GM23338 (cell line): ENCODE measurements at regions not wholly inside any gene's neighbourhood (a gene's known extent, or its start where the extent isn't known, plus 50 kb on each side); places are given as distances from the start of the nearest gene placed in this dataset.
A peak's percentile ranks its signal among the peaks of the same experiment; 100 is the strongest.

Experiments used
- ATAC-seq: fragments of 200-7000 bp; cut with Tn5 transposase; 3 replicates; pipeline ENCODE4 v1.9.1; 2020
- DNase-seq: peaks from one replicate; pipeline ENCODE4 v3.0.0-alpha.2; 2015; ENCODE audit warnings: low spot score
- H2AFZ ChIP-seq: fragments of 200-600 bp; sonication (generic); 2 replicates; pipeline ENCODE4 v1.8.0; 2016; ENCODE audit warnings: antibody characterized with exemption, mild to moderate bottlenecking, moderate library complexity
- H3F3A ChIP-seq: fragments of 200-600 bp; sonication (generic); replicated peaks from 2 replicates; pipeline ENCODE4 v1.8.0; 2017; ENCODE audit warnings: antibody characterized with exemption, mixed run types, low read depth
- H3K27ac ChIP-seq: fragments of 200-600 bp; sonication (generic); 2 replicates; pipeline ENCODE4 v1.6.1; 2016; ENCODE audit warnings: low read depth
- H3K27me3 ChIP-seq: fragments of 200-600 bp; sonication (generic); 2 replicates; pipeline ENCODE4 v1.8.0; 2016; ENCODE audit warnings: mild to moderate bottlenecking, mixed run types, moderate library complexity; ENCODE audit not compliant: insufficient read depth
- H3K36me3 ChIP-seq: fragments of 200-600 bp; sonication (generic); 2 replicates; pipeline ENCODE4 v1.8.0; 2016; ENCODE audit warnings: mild to moderate bottlenecking; ENCODE audit not compliant: insufficient read depth
- H3K4me1 ChIP-seq: fragments of 200-600 bp; sonication (generic); 2 replicates; pipeline ENCODE4 v1.8.0; 2016; ENCODE audit warnings: mild to moderate bottlenecking, moderate library complexity; ENCODE audit not compliant: insufficient read depth
- H3K4me2 ChIP-seq: fragments of 200-600 bp; sonication (generic); 2 replicates; pipeline ENCODE4 v1.7.1; 2017; ENCODE audit warnings: mixed run types
- H3K4me3 ChIP-seq: fragments of 200-600 bp; sonication (generic); 2 replicates; pipeline ENCODE4 v1.6.1; 2016; ENCODE audit warnings: mixed run types
- H3K79me2 ChIP-seq: fragments of 200-600 bp; sonication (generic); replicated peaks from 2 replicates; pipeline ENCODE4 v1.8.0; 2017; ENCODE audit warnings: mild to moderate bottlenecking; ENCODE audit not compliant: insufficient read depth
- H3K9me2 ChIP-seq: fragments of 200-600 bp; sonication (generic); 2 replicates; pipeline ENCODE4 v1.8.0; 2017; ENCODE audit not compliant: insufficient read depth
- H4K20me1 ChIP-seq: fragments of 200-600 bp; sonication (generic); replicated peaks from 2 replicates; pipeline ENCODE4 v1.8.0; 2017; ENCODE audit warnings: mild to moderate bottlenecking; ENCODE audit not compliant: insufficient read depth
- H3K27ac Mint-ChIP-seq: 2 replicates; pipeline ENCODE4 v1.8.0; 2020; ENCODE audit warnings: inconsistent platforms, mild to moderate bottlenecking, moderate library complexity, mixed read lengths
- H3K27me3 Mint-ChIP-seq: 3 replicates; pipeline ENCODE4 v1.8.0; 2022; ENCODE audit warnings: low read depth, mild to moderate bottlenecking, moderate library complexity, mixed read lengths, inconsistent platforms; ENCODE audit not compliant: insufficient read depth, poor library complexity
- H3K36me3 Mint-ChIP-seq: 3 replicates; pipeline ENCODE4 v1.8.0; 2021; ENCODE audit warnings: low read depth, mild to moderate bottlenecking, inconsistent platforms, moderate library complexity, mixed read lengths
- H3K4me1 Mint-ChIP-seq: 3 replicates; pipeline ENCODE4 v1.8.0; 2020; ENCODE audit warnings: mild to moderate bottlenecking, inconsistent platforms, mixed read lengths
- H3K4me3 Mint-ChIP-seq: 3 replicates; pipeline ENCODE4 v1.8.0; 2021; ENCODE audit warnings: moderate library complexity, mild to moderate bottlenecking, inconsistent platforms, mixed read lengths
- H3K9me3 Mint-ChIP-seq: 3 replicates; pipeline ENCODE4 v1.8.0; 2020; ENCODE audit warnings: moderate library complexity, mild to moderate bottlenecking, inconsistent platforms, mixed read lengths
- CTCF ChIP-seq, 2 experiments: fragments of 200-600 bp in 1 of 2; sonication (generic) in 1 of 2; conservative IDR thresholded peaks; 2 replicates each; pipeline versions ENCODE4 v1.5.1 to v1.6.1; 2016 to 2017; ENCODE audit warnings: antibody characterized with exemption in 2 of 2, low read depth in 2 of 2, mild to moderate bottlenecking in 2 of 2, moderate library complexity in 1 of 2
- POLR2AphosphoS5 ChIP-seq: IDR thresholded peaks from 2 replicates; pipeline ENCODE4 v1.6.1; 2016; ENCODE audit warnings: antibody characterized with exemption, low read depth
- ZNF462 ChIP-seq: fragments of 250-450 bp; sonication (Bioruptor Pico); IDR thresholded peaks from 2 replicates; pipeline ENCODE4 v1.5.0; 2020; ENCODE audit warnings: mild to moderate bottlenecking, moderate library complexity

- no peak for TF ChIP-seq ZNF462 (CRISPR knock-in tag)
These were observed 108.2 kb upstream of the NAV3 start (continued) for GRCh38 chr12:77722536-77722935.

GRCh38 chr12:77720258-77720657 is 110.4 kb upstream of the NAV3 start:
- no peaks in the 10 kb centered on the region for H3K27me3 Mint-ChIP-seq
- no peak overlapping the region for H3K27ac ChIP-seq
- peaks cover 3% of the 10 kb centered on the region; the same call in 1 of the 3 replicates for H3K9me3 Mint-ChIP-seq
- H3F3A ChIP-seq, result no peaks in the 10 kb centered on the region
- H3K36me3 Mint-ChIP-seq, result no peaks in the 10 kb centered on the region
- ATAC-seq, result peak; percentile 46; the same call in 2 of the 3 replicates
- no peak overlapping the region for H3K4me3 Mint-ChIP-seq
- H2AFZ ChIP-seq, result 0 out of 2 replicates have a peak overlapping the region, but pooled peaks have one; percentile 3
- 0 out of 3 replicates have a peak, but pooled peaks cover 2% of the 10 kb centered on the region for H3K4me1 Mint-ChIP-seq
- peak; percentile 24 for DNase-seq
- H3K36me3 ChIP-seq, result no peaks in the 10 kb centered on the region
- H4K20me1 ChIP-seq, result no peaks in the 10 kb centered on the region
- no peaks in the 10 kb centered on the region for H3K79me2 ChIP-seq
- no peak overlapping the region for H3K27ac Mint-ChIP-seq
- TF ChIP-seq CTCF (conservative IDR thresholded peaks at IDR 0.05; ENCODE audit: low read depth in 2 of 2) (peak in 1 of 2 experiments; percentile 29; a peak in 3 of 4 replicates), POLR2AphosphoS5 (no peak)
- H3K4me2 ChIP-seq, result no peak overlapping the region
- 0 out of 2 replicates have a peak, but pooled peaks cover 7% of the 10 kb centered on the region for H3K4me1 ChIP-seq
- no peaks in the 10 kb centered on the region for H3K9me2 ChIP-seq
- no peak overlapping the region for H3K4me3 ChIP-seq
- H3K27me3 ChIP-seq, result no peaks in the 10 kb centered on the region
